Lower lobe of right lung (tissue), 2 donors: ENCODE measurements at regions not wholly inside any gene's neighbourhood (a gene's known extent, or its start where the extent isn't known, plus 50 kb on each side); places are given as distances from the start of the nearest gene placed in this dataset.

Experiments used
- ATAC-seq, 2 donors: fragments of 200-7000 bp; cut with Tn5 transposase; one replicate each; pipeline ENCODE4 v1.9.1; 2020 to 2022; ENCODE audit warnings: mild to moderate bottlenecking in 2 of 2, moderate library complexity in 2 of 2
- DNase-seq: peaks from one replicate; pipeline ENCODE4 v3.0.0-alpha.2; 2020
- H3K27ac ChIP-seq: fragments of 200-600 bp; one replicate; pipeline ENCODE4 v1.8.0; 2022
- H3K27me3 ChIP-seq: fragments of 200-600 bp; one replicate; pipeline ENCODE4 v1.8.0; 2022; ENCODE audit warnings: low read depth
- H3K36me3 ChIP-seq: fragments of 200-600 bp; one replicate; pipeline ENCODE4 v1.8.0; 2022; ENCODE audit warnings: mild to moderate bottlenecking
- H3K4me1 ChIP-seq: fragments of 200-600 bp; one replicate; pipeline ENCODE4 v1.8.0; 2022
- H3K4me3 ChIP-seq: fragments of 200-600 bp; one replicate; pipeline ENCODE4 v1.8.0; 2022; ENCODE audit warnings: mild to moderate bottlenecking
- H3K9me3 ChIP-seq: fragments of 200-600 bp; one replicate; pipeline ENCODE4 v1.8.0; 2022
- intact Hi-C: fragments of 100-400 bp; cut with DNase I; formaldehyde crosslinking; loops from one replicate; pipeline ENCODE4 v1.11.0; 2022
- TF ChIP-seq, protein P1 (sequence below): fragments of 200-600 bp; IDR thresholded peaks from one replicate; pipeline ENCODE4 v1.8.0; 2022; ENCODE audit warnings: antibody characterized with exemption, mild to moderate bottlenecking
- donor health status: DM: no; HTN: yes; CAD: no; lungs with severe emphysema.

DNA sequence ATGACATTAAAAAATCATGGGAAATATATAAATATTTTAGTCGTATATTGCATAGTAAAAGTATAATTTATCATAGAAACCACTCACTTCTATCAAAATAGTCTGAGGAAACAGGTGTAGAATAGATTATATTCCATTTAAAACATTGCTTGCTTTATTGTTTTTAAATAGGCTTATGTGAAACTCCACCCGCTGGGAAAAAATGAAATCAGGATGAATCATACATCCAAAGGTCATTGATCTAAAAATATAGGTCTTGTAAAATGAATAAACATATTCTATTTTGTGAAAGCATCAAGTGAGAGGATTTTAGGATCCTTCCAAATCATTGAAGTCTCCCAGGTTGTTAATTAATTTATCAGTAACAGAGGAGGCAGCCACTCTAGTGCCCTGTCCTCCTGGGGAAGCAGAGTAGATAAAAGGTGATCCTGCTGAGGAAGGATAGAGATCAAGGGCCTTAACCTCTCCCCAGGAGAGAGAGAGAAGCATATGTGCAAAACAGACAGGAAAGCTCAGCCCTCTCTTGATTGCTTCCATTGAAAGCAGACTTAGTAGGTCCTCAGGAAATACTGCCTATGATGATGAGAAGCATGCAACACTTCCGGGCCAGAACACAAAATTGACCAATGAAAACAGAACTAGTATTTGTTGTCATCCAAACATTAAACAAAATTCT is 96.8 kb upstream of the MAP9 start:
- no peaks in the 10 kb centered on the region for H3K36me3 ChIP-seq
- TF ChIP-seq, protein P1, sequence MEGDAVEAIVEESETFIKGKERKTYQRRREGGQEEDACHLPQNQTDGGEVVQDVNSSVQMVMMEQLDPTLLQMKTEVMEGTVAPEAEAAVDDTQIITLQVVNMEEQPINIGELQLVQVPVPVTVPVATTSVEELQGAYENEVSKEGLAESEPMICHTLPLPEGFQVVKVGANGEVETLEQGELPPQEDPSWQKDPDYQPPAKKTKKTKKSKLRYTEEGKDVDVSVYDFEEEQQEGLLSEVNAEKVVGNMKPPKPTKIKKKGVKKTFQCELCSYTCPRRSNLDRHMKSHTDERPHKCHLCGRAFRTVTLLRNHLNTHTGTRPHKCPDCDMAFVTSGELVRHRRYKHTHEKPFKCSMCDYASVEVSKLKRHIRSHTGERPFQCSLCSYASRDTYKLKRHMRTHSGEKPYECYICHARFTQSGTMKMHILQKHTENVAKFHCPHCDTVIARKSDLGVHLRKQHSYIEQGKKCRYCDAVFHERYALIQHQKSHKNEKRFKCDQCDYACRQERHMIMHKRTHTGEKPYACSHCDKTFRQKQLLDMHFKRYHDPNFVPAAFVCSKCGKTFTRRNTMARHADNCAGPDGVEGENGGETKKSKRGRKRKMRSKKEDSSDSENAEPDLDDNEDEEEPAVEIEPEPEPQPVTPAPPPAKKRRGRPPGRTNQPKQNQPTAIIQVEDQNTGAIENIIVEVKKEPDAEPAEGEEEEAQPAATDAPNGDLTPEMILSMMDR, result no peak
- no peaks in the 10 kb centered on the region for H3K4me1 ChIP-seq
- no peaks in the 10 kb centered on the region for H3K27me3 ChIP-seq
- no peak for DNase-seq
- H3K27ac ChIP-seq, result no peak overlapping the region
- intact Hi-C loops, result no loop called here
- no peaks in the 10 kb centered on the region for H3K9me3 ChIP-seq
- ATAC-seq, result no peak
- no peak overlapping the region for H3K4me3 ChIP-seq

DNA sequence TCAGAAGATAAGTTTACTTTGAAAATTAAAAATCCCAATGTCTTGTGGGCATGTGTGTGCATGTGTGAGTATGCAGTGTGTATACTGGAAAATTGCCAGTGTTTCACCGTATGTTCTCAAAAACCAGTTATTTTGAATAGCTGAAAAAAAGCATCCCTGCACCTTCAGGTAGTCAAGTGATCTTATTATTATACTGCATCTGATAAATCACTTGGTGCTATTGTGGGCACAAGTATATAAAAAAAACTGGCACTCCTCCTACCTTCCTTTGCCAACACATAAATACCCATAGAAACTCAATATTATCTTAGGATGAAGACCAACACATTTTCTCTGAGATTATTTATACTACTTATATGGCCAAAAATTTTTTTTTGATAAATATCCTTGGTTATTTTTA is 91.5 kb upstream of the MAP9 start:
- ATAC-seq (no peak), DNase-seq (no peak)
- intact Hi-C loops, result no loop called here
- no peaks in the 10 kb centered on the region for H3K36me3 ChIP-seq
- no peak overlapping the region for H3K4me3 ChIP-seq
- TF ChIP-seq, protein P1, result no peak
- no peaks in the 10 kb centered on the region for H3K9me3 ChIP-seq
- no peaks in the 10 kb centered on the region for H3K27me3 ChIP-seq
- peaks cover 7% of the 10 kb centered on the region for H3K4me1 ChIP-seq
- no peak overlapping the region for H3K27ac ChIP-seq

DNA sequence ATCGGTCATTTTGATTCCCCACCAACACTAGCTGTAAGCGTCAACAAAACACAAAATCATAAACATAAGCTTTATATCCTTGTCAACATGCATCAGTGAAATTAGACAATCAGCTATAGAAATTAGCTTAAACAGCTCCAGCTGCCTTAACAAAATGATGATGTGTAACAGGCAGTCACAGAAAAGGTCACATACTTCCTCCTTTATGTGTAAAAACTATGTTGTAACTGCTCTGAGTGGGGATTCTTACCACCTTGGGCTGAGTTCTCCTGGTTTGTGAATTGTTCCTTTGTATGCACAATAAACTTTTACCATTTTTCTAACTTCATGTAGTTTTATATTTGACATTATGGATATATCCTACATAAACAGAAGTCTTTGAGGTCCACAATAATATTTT is 73.9 kb upstream of the MAP9 start:
- H3K4me3 ChIP-seq, result no peak overlapping the region
- TF ChIP-seq, protein P1, result no peak
- intact Hi-C loops, result no loop called here
- no peaks in the 10 kb centered on the region for H3K9me3 ChIP-seq
- H3K27me3 ChIP-seq, result no peaks in the 10 kb centered on the region
- no peak for ATAC-seq
- H3K36me3 ChIP-seq, result no peaks in the 10 kb centered on the region
- DNase-seq, result no peak
- no peaks in the 10 kb centered on the region for H3K4me1 ChIP-seq
- H3K27ac ChIP-seq, result no peak overlapping the region

DNA sequence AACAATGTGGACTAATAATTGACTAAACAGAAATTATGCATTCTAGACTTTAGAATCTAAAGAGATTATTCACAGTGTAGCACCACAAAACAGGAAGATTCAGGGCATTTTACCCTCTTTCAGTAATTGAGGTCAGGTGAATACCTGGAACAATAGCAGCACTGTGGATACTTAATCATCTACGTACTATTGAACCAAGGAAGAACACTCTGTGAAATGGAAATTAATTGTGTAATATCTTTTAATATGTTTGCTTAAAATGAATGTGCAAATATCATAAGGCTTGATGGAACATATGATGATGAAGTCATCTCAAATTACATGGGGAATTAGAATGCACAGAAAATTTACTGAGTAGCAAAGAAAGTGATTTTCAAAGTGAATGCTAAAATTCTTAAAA is 68.5 kb upstream of the MAP9 start:
- TF ChIP-seq, protein P1, result no peak
- Histone ChIP-seq H3K27ac (no peak overlapping the region), H3K4me1 (peaks cover 12% of the 10 kb centered on the region), H3K27me3 (no peaks in the 10 kb centered on the region), H3K36me3 (no peaks in the 10 kb centered on the region), H3K9me3 (no peaks in the 10 kb centered on the region), H3K4me3 (no peak overlapping the region)
- intact Hi-C loops, result loop anchor here (10.0 kb wide), 1 partner anchor 339 kb away; no protein-coding TSS in a partner anchor
- DNase-seq (no peak), ATAC-seq (no peak)

DNA sequence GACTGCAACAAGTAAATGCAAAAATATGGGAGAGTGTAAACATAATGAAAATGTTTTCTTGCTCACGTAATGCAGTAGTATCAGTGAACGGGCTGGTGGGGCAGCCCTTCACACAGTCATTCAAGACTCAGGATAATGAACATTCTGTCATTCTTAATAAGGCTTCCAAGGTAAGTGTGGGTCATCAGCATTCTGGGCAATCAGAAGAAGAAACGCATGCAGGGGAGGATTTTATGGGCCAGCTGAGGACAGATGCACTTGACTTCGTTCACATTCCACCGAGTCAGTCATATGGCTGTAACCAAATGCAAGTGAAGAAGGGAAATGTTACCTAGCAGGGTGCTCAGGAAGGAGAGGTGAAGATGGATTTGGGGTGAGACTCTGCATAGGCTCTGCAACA is 68.0 kb upstream of the MAP9 start:
- no peaks in the 10 kb centered on the region for H3K36me3 ChIP-seq
- ATAC-seq, result no peak
- no peaks in the 10 kb centered on the region for H3K9me3 ChIP-seq
- TF ChIP-seq, protein P1, result no peak
- H3K27ac ChIP-seq, result no peak overlapping the region
- peaks cover 12% of the 10 kb centered on the region for H3K4me1 ChIP-seq
- H3K27me3 ChIP-seq, result no peaks in the 10 kb centered on the region
- no peak for DNase-seq
- intact Hi-C loops, result loop anchor here (10.0 kb wide), 1 partner anchor 340 kb away; no protein-coding TSS in a partner anchor
- no peak overlapping the region for H3K4me3 ChIP-seq
